Hematopoietic multipotent progenitor cell treated with erythropoietin and hydrocortisone succinate and interleukin-3 and kit ligand, for 6 days (in vitro differentiated cells): ENCODE measurements at regions not wholly inside any gene's neighbourhood (a gene's known extent, or its start where the extent isn't known, plus 50 kb on each side); places are given as distances from the start of the nearest gene placed in this dataset.
"Not testable (repeated sequence)": the region's sequence is repeated elsewhere in the genome, so short reads cannot be mapped to it uniquely, and the experiment has no call there.

Source experiments
- DNase-seq: peaks from one replicate; pipeline ENCODE4 v3.0.0-alpha.2; 2015

DNA sequence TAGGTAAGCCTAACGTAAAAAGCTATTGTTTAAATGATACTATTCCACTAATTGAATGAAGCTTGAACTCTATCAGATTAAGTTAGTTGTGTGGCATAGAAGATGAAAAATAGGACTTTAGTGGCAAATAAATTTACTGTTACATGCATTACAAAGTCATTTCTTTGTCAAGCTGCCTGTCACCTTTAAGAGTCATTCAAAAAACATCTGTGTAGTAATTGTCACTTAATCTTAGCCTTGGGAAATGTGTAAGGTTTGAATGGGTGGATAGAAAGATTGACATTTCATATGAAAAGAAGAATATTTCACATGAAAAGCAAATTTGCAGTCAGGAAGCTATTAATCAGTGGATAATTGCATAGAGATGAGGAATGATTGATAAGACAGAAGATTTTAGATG, 473.5 kb downstream of the DNAH5 start:
- no peak for DNase-seq

DNA sequence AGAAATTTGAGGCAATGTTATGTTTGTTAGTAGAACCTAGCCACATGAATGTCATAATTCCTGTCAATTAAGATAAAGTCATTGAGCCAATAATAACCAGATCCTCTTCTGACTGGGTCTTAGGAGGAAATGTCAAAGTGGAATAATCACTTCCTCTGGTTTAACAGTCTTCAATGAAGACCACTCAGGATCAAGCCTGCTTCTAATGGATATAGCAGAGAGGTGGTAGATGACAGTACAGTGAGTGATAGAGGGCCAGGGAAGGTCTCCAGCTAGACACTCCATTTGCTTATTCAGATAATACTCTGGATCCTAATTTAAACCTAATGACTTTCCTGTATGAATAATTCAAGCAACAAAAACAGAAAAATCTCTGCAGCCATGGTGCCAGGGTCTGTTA, 474.2 kb downstream of the DNAH5 start:
- no peak for DNase-seq

DNA sequence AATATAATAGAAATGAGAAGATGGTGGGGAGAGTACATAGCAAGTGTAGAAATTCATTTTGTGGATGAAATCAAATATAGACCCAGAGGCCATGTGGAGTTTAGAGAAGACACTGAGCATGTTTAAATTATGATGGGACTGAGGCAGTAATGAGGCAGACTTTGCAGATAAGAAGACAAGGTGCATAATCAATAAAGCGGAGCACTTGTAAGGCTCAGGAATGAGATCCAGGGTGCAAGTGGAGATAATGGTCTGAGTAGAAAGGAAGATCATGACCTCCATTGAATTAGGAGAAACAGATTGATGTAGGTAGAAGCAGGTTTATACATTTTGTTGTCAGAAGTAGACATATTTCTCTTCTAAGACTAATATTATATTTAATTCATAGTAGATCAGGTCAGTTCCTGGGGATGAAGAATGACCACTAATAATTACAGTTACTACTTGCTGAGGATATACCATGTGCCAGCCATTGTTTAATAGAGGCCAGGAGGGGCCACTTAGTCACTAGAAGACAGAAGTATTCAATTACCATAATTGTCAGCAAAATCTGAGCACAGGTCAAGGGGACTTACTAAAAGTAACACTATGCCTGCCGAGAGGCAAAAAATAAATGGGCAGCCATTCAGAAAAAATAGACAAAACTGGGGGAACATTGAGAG, 479.8 kb downstream of the DNAH5 start:
- no peak for DNase-seq

DNA sequence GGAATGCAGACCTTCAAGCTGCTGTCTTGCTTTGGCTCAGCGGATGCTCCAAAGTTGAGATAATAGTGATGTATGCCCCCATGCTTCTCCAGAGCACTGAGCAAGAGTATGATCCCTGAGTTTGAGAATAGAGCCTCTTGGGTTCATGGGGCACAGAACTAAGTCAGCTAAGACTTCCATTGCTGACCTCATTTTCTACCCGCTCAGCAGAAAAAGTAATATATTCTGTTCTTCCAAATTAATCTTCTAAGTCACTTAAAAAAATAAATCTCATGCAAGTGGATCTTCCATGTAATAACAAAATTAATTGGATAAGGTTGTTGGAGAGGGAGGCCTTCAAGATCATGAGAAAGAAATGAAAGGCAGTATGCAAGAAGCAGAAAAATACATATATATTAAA, 483.9 kb downstream of the DNAH5 start:
- DNase-seq = no peak

DNA sequence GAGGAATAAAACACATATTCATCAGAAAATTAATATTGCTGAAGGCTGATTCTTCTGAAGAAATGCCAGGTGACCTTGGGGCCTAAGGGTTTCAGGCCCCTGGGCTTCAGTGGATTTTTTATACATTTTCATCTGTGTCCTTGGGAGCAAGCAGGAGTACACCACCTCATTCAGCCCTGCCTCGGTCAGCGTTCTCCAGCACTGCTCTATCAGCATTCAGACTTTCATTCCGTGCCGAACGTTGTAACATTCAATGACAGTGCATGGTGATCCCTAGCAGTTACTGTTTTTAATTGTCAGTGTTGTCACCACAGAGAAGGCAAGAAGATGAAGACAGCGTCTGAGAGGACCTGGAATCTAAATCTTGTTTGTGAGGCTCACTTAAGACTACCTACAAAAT, 490.4 kb downstream of the DNAH5 start:
- no peak for DNase-seq

DNA sequence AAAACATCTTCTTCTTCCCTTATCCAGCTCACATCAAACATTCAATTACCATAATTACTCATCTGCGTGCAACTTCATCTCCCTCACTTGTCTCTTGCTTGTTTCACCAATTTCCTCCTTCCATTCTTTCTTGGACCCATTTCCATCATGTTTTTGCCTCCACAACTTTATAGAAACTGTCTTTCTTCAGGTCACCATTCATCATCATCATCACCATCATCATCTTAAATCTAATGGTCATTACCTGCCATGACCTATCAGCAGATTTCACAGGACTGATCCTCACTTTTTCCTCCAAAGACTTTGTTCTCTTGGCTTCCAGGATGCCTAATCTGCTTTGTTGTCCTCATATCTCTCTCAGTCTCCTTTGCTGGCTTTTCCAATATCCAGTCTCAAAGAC, 495.6 kb downstream of the DNAH5 start:
- DNase-seq = no peak

DNA sequence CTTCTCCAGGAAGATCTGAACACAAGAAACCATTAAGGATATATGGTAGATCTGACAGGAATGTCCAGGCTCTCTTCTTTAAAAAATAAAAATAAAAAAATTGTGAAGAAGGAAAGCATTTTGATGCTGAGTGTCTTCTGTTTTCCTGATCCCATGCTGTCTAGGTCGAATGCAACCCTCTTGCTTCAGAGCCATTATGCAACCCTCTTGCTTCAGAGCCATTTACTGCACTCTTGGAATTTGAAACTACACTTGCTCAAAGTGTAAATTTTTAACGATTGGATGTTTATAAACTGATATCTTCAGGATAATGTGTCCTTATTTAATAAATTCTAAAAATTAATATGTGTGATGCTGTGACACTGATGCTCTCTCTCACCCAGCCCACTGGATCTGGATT, 505.1 kb downstream of the DNAH5 start:
- no peak for DNase-seq

DNA sequence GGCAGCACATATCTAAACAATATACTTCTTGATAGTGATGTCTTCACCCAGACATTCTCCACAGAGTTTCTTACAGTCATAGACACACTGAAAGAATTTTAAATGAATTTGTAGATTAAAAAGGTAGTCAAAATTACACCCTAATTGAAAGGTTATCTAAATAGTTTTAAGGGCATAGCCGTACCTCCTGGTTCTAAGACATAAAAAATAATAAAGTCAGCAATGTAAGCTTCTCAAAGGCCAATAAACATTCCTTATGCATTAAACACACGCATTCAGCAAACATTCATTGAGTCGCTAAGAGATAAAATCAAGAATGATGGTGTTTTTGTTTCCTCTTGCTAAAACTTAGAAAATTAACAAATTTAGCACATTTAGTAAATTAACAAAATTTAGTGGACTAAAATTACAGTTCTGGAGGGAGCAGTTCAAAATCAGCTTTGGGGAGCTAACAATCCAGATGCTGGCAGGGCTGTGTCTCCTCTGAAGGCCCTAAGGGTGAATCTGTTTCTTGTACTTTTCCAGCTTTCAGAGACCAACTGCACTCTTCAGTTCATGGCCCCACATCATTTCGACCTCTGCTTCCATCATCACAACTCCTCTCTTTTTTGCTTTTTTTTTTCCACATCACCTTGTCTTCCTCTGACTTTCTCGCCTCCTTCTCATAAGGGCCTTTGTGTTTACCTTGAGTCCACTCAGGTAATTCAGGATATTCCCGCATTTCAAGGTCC, 516.5 kb downstream of the DNAH5 start:
- no peak for DNase-seq

DNA sequence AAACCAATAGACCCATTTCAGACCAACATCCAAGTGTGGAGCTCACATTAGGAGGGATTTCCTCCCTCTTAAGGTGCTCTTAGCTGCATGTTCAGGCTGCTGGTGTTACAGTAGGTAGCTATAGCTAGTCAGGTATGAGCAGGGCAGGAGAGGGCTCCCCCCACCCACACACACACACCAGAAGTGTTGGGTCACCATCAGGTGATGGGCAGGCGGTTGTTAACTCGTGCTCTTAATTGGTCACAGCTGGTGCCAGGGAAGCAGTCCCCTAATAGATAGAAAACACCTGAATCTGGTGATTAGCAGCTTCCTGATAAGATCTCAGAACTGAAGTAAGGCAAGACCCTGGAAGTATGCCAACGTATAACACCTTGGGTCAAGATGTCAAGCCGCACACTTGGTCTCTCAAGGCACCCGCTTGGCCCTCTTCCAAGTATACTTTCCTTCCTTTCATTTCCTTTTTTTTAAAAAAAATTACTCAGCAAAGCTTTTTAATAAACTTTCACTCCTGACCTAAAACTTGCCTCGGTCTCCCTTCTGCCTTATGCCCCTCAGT, 532.4 kb downstream of the DNAH5 start:
- no peak for DNase-seq

DNA sequence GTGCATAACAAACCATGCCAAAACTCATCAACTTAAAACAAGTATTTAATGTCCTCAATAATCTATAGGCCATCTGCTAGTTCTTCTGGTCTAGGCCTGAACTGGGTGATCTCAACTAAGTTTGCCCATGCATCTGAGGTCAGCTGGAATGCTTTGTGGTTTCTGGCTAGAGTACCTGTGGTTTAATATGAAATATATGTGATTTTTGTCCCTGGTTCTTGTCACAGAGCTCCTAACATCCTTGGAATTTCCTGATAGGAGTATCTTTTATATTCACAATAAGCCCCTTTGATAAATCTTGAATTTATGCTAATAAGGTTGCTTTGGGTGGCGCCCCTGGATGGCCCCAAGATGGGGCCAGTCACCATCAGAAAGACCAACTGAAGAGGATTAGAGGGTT, 535.9 kb downstream of the DNAH5 start:
- no peak for DNase-seq

DNA sequence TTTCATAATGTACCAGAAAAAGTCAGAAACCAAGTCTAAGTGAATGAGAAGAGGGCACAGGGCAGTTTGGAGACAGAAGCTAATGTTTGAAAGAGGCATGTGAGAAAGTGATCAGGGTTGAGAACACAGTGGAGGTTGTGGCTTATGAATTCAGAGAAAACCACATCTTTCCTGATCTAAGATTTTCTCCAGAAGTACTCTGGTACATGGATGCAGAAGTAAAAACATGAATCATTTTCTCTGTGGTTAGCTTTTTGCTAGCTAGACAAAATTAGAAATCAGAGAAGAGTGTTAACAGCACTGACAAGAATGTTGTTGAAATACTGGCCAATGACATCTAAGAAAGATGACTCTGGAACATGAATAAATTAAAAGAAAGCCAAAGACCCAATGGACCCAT, 541.1 kb downstream of the DNAH5 start:
- DNase-seq = no peak

DNA sequence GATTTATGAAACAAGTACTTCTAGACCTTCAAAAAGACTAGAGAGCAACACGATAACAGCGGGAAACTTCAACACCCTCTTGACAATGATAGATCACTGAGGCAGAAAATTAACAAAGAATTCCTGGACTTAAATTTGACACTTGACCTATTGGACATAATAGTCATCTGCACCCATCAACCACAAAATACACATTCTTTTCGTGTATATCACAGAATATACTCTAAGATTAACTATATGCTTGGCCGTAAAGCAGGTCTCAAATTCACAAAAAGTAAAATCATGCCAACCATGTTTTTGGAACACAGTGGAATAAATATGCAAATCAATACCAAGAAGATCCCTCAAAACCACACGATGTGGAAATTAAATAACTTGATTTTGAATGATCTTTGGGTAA, 559.4 kb downstream of the DNAH5 start:
- DNase-seq = no peak

DNA sequence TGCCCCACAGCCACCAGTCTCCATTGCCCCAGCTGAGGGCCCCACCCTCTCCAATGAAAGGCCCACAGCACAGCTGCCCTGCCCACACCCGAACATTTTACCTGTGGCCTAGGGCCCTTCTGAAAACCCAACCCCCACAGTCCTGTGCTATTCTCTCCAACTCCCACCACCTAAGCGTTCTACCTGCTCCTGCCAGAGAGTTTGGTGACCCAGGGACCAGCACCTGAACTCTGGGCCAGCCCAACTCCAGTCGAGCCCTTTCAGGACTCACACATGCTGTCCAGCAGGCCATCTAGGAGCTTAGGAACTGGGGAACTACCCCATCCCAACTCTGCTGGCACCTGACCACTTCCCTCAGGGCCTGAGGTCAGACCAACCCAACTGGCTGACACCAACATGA, 562.3 kb downstream of the DNAH5 start:
- DNase-seq = no peak

DNA sequence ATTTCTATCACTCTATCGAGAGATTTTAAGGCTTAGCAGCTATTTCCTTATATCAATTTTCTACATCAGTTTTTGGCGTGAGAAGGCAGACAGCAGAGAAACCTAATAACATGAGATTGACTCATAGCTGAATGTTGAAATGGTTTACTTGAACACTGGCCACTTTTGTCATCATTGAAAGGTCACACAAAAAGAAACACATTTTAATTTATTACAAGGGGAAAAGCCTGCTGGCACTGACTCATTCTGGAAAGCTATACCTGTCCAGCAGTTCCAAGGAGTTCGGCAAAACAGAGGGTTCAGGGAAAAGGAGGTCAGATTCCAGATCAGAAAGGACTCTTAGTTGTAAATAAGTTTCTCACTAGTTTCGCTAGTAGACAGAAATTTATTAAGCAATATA, 566.4 kb downstream of the DNAH5 start:
- no peak for DNase-seq

DNA sequence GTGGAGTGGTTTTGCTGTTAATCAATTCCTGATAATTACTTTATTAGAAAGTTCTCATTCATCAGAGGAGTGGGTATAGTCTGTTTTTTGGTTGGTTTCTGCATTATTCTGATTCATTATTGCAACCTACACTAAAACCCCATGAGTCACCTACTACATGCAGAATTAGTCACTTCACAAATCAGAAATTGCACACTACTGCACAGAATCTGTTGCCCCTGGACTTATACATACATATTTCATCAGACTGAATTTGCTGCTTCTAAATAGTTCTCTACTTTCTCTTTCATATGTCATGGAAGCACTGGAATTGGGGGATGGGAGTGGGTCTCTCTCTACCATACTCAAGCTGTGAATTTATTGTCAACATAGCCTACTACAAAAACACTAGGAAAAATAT, 585.1 kb downstream of the DNAH5 start:
- DNase-seq = no peak

DNA sequence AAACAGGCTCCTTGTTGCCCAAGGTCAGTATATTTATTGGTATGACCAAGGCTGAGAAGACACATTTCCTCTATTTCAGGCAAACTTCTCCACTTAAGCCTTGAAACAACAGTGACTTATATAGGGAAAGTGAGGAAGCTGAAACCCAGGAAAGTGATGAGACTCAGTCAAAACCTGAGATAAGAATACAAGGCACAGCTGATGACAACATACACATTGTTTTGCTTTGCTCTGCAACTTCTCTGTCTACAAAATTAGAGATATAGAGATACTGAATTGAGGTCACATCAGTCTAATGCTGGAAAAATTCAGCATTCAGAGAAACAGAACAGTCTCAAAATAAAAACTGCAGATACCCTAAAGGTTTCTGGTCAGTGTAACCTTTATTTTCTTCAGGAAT, 586.1 kb downstream of the DNAH5 start:
- no peak for DNase-seq

DNA sequence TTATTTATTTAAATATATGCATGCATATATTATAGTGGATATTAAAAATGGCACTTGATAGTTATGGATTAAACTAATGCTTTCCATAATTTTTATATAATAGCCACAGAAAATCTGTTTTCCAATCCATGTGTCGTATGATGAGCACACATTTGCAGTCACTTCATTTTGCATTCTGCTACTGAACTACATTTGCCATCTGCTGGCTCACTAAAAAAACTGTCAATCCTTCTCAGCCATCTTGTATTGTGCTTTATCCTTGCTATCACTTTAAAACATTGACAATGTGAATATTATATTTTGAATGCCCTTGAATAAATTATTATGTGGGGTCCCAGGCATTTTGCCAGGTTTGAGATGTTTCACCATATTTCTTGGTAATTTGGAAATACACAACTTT, 586.6 kb downstream of the DNAH5 start:
- no peak for DNase-seq

DNA sequence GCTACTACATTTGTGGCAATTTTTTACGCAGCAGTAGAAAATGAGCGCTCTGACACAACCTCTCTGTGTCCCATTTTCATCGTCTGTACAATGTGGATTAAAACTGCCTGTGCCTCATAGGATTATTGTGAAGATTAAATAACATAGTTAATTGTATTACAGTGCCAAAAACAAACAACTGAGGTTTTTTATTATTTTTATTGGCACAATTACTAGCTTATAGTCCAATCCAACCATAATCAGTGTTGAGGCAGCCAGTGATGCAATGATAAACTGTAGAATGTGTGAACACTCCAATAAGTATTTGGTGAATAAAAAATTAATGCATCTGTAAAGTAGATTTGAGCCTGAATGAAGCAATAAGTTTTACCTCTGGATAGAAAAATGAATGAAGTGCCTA, 588.3 kb downstream of the DNAH5 start:
- no peak for DNase-seq

DNA sequence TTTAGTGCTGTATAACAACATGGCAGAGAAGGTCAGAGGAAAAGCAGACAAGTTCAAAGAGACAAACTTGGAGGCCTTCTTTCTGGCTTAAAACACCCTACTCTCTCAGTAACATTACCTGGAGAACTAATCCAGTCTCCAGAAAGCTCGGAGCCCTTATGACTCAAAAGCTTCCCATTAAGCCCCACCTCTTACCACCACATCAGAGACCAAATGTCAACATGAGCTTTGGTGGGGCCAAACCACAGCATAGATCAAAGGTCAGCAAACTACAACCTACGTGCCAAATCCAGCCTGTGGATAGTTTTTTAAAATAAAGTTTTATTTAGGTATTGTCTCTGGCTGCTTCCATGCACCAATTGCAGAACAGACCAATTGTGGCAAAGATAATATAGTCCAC, 589.9 kb downstream of the DNAH5 start:
- no peak for DNase-seq

DNA sequence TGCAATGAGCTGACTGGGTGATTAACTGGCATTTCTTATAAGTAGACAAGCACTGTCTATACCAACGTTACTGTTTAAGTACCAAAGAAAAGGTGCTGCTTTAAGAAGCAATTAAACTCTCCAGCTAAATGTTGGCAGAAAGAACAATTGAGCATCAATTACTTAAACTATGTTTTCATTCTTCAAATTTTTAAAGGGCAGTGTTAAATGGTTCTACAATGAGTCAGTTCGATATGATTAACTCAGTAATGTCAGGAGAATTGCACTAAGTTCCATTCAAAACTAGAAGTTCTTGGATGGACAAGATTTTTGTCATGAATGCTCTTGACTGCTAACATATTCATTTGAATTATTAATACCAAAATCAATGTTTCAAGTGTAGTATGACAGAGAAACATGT, 593.7 kb downstream of the DNAH5 start:
- no peak for DNase-seq

DNA sequence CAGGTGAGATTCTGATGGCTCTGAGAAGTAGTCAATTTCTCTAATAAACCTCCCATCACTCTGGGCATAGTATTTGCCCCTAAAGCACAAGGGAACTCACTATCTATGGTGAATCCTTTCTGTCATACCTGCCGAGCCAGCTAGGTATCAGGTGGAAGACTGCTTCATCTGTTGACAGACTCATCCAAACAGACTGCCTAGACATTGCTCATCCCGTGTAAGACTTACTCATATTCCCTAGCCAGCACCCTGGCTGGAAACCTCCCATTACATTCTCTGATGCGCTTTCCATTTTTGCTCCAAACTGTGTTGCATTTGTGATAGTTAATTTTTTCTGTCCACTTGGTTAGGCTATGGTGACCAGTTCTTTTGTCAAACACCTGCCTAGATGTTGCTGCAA, 595.9 kb downstream of the DNAH5 start:
- DNase-seq = no peak

DNA sequence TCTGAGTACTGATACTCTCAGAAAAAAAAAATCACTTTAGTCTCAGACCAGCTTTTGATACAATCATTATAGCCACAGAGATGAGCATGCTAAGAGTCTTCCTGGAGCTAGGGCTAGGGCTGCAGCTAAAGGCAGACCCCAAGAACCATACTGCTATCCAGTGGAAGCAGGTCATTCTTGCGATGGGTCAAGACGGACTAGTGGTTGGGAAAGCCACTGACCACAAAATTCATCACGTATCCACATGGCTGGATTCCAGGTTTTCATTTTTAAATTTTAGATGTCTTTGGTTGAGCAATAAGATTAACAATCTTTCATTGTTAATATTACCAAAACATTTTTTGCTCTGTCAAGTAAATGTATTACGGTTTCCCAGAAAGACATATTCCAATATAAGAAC, 598.1 kb downstream of the DNAH5 start:
- DNase-seq = no peak

DNA sequence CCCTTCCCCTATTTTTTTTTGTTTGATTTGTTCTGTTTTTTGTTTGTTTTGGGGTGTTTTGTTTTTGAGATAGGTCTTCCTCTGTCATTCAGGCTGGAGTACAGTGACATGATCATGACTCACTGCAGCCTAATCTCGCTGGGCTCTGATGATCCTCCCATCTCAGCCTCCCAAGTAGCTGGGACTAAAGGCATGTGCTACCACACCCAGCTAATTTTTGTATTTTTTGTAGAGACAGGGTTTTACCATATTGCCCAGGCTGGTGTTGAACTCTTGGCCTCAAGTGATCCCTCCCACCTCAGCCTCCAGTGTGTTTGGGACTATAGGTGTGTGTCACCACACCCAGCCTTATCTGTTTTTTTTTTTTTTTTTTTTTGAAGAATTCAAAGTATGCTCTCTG, 605.4 kb downstream of the DNAH5 start:
- no peak for DNase-seq

DNA sequence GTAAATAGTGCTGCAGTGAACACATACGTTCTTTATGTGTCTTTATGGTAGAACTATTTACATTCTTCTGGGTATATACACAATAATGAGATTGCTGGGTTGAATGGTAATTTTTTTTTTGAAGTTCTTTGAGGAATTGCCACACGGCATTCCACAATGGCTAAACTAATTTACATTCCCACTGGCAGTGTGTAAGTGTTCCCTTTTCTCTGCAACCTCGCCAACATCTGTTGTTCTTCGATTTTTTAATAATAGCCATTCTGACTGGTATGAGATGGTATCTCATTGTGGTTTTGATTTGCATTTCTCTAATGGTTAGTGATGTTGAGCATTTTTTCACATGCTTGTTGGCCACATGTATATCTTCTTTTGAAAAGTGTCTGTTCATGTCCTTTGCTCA, 609.5 kb downstream of the DNAH5 start:
- DNase-seq = not testable (repeated sequence)

DNA sequence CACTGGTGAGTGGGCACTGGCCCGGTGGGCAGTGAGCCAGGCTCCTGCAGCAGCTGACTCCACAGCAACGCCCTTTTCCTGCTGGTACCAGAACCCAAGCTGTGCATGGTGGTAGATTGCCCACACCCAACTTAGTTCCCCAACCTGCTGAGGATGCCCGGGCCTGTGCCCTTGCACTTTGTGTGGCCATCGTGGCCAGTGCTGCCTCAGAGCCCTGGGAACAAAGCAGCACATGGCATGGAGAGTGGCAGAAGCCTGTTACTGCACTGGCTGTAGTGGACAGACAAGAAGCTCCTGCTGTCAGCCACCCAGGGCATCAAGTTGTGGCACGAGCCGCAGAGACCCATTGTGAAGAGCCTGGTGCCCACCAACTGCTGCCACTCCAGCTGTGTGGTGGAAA, 612.9 kb downstream of the DNAH5 start:
- DNase-seq = no peak
